PC-9 (cell line): ENCODE measurements at regions not wholly inside any gene's neighbourhood (a gene's known extent, or its start where the extent isn't known, plus 50 kb on each side); places are given as distances from the start of the nearest gene placed in this dataset.

Experiments
- BruUV-seq: library from RNA; stranded (reverse); fragments of 400-500 nt; replicated peaks from 2 replicates; lab custom pipeline; 2021; lab: Mats Ljungman, UMichigan
- CTCF ChIA-PET: fragments of 300-600 bp; sonication (Branson Sonifier 250); formaldehyde crosslinking; loops from one replicate; lab custom pipeline; 2022; ENCODE audit warnings: antibody characterized with exemption; lab: Charles Lee
- POLR2A ChIA-PET: fragments of 300-600 bp; sonication (Branson Sonifier 250); formaldehyde crosslinking; loops from one replicate; lab custom pipeline; 2022; ENCODE audit warnings: antibody characterized with exemption; ENCODE audit not compliant: unreplicated experiment; lab: Charles Lee
- DNase-seq, 2 experiments: peaks; one replicate each; pipeline versions ENCODE4 v3.0.0 to v3.0.0-alpha.2; 2015 to 2022; ENCODE audit warnings: mixed read lengths in 1 of 2
- H2AFZ ChIP-seq: fragments of 200-600 bp; sonication (generic); 2 replicates; pipeline ENCODE4 v1.8.1; 2017; ENCODE audit warnings: antibody characterized with exemption
- H3F3A ChIP-seq: fragments of 200-600 bp; sonication (generic); 2 replicates; pipeline ENCODE4 v1.8.1; 2017; ENCODE audit warnings: antibody characterized with exemption, mild to moderate bottlenecking, low read depth; ENCODE audit not compliant: insufficient read depth
- H3K27ac ChIP-seq: fragments of 200-600 bp; sonication (generic); 2 replicates; pipeline ENCODE4 v1.6.1; 2016; ENCODE audit warnings: mixed run types
- H3K27me3 ChIP-seq: fragments of 200-600 bp; sonication (generic); 2 replicates; pipeline ENCODE4 v1.6.1; 2016; ENCODE audit warnings: low read depth, mixed run types; ENCODE audit not compliant: insufficient read depth
- H3K36me3 ChIP-seq: fragments of 200-600 bp; sonication (generic); 2 replicates; pipeline ENCODE4 v1.6.1; 2016; ENCODE audit warnings: low read depth, mixed run types
- H3K4me1 ChIP-seq: fragments of 200-600 bp; sonication (generic); replicated peaks from 2 replicates; pipeline ENCODE4 v1.6.1; 2016; ENCODE audit warnings: mixed run types; ENCODE audit not compliant: insufficient read depth
- H3K4me2 ChIP-seq: fragments of 200-600 bp; sonication (generic); 2 replicates; pipeline ENCODE4 v1.6.1; 2017; ENCODE audit warnings: mixed run types
- H3K4me3 ChIP-seq: fragments of 200-600 bp; sonication (generic); 2 replicates; pipeline ENCODE4 v1.6.1; 2016; ENCODE audit warnings: mixed run types
- H3K79me2 ChIP-seq: fragments of 200-600 bp; sonication (generic); 2 replicates; pipeline ENCODE4 v1.6.1; 2017; ENCODE audit warnings: low read depth, mixed run types
- H3K9me2 ChIP-seq: fragments of 200-600 bp; sonication (generic); 2 replicates; pipeline ENCODE4 v1.8.1; 2017; ENCODE audit warnings: mild to moderate bottlenecking; ENCODE audit not compliant: insufficient read depth
- H3K9me3 ChIP-seq: fragments of 200-600 bp; sonication (generic); 2 replicates; pipeline ENCODE4 v1.8.1; 2016; ENCODE audit warnings: low read depth; ENCODE audit not compliant: insufficient read depth
- H4K20me1 ChIP-seq: fragments of 200-600 bp; sonication (generic); 2 replicates; pipeline ENCODE4 v1.8.1; 2017; ENCODE audit not compliant: insufficient read depth
- EZH2 ChIP-seq: fragments of 200-600 bp; sonication (generic); IDR thresholded peaks from 2 replicates; pipeline ENCODE4 v1.8.0; 2017; ENCODE audit warnings: antibody characterized with exemption, low read depth
- intact Hi-C: fragments of 100-400 bp; cut with micrococcal nuclease; formaldehyde crosslinking; loops from one replicate; pipeline ENCODE4 v1.10.0; 2022; ENCODE audit not compliant: unreplicated experiment
- TF ChIP-seq, protein P1 (sequence below): fragments of 200-600 bp; sonication (generic); conservative IDR thresholded peaks from 2 replicates; pipeline ENCODE4 v1.6.1; 2017; ENCODE audit warnings: mixed run types, antibody characterized with exemption, mild to moderate bottlenecking, moderate library complexity

DNA sequence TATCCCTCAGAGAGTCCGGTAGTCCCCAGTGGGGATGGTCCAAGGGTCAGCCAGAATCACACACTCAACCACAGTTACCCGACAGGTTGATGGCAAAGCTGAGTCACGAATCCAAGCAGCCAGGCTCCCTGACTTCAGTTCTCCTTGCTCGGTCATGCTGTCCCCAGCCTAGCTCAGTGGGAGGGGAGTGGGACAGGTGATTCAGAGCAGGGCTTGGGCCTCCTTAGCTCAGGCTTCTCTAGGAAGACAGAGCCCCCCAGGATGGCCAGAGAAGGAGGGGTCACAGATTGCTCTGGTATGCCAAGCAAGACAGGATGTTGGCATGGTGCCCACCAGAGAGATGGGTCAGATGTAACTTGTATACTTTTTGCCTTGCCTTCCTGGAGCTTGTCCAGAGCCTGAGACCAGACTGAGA lies 66.5 kb downstream of the EFNB1 start:
- Histone ChIP-seq H3K9me3 (no peaks in the 10 kb centered on the region), H4K20me1 (no peaks in the 10 kb centered on the region), H3K27ac (no peak overlapping the region), H3F3A (no peaks in the 10 kb centered on the region), H2AFZ (no peak overlapping the region), H3K4me2 (no peak overlapping the region; the same call in 1 of the 2 replicates), H3K4me1 (peaks cover 7% of the 10 kb centered on the region), H3K36me3 (no peaks in the 10 kb centered on the region), H3K27me3 (0 out of 2 replicates have a peak, but pooled peaks cover under 1% of the 10 kb centered on the region), H3K79me2 (no peaks in the 10 kb centered on the region), H3K4me3 (no peak overlapping the region), H3K9me2 (no peaks in the 10 kb centered on the region)
- intact Hi-C loops, result loop anchor here (1.0 to 2.0 kb wide), 2 partner anchors 61 to 67 kb away; partner anchors contain the start of gene EFNB1
- POLR2A ChIA-PET, result interaction anchor here (0.6 to 1.2 kb wide), 2 partner anchors 36 to 67 kb away, joined by 4 to 7 read pairs; partner anchors contain the start of gene EFNB1
- no peak for TF ChIP-seq EZH2
- TF ChIP-seq, protein P1, sequence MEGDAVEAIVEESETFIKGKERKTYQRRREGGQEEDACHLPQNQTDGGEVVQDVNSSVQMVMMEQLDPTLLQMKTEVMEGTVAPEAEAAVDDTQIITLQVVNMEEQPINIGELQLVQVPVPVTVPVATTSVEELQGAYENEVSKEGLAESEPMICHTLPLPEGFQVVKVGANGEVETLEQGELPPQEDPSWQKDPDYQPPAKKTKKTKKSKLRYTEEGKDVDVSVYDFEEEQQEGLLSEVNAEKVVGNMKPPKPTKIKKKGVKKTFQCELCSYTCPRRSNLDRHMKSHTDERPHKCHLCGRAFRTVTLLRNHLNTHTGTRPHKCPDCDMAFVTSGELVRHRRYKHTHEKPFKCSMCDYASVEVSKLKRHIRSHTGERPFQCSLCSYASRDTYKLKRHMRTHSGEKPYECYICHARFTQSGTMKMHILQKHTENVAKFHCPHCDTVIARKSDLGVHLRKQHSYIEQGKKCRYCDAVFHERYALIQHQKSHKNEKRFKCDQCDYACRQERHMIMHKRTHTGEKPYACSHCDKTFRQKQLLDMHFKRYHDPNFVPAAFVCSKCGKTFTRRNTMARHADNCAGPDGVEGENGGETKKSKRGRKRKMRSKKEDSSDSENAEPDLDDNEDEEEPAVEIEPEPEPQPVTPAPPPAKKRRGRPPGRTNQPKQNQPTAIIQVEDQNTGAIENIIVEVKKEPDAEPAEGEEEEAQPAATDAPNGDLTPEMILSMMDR, result no peak
- DNase-seq, result peak; percentile 65 to 71
- CTCF ChIA-PET, result no interaction called here
- BruUV-seq, result no TSS peak

- Histone ChIP-seq H3K4me2 (no peak overlapping the region), H3K79me2 (no peaks in the 10 kb centered on the region), H3K9me2 (no peaks in the 10 kb centered on the region), H3K27ac (no peak overlapping the region), H3K4me3 (no peak overlapping the region), H3K27me3 (peaks cover 5% of the 10 kb centered on the region; the same call in 1 of the 2 replicates), H4K20me1 (no peaks in the 10 kb centered on the region), H3F3A (no peaks in the 10 kb centered on the region), H3K9me3 (no peaks in the 10 kb centered on the region), H2AFZ (no peak overlapping the region), H3K36me3 (no peaks in the 10 kb centered on the region), H3K4me1 (peaks cover 7% of the 10 kb centered on the region)
- TF ChIP-seq, protein P1, result no peak
- TF ChIP-seq EZH2, result no peak
- POLR2A ChIA-PET, result interaction anchor here (0.6 to 1.2 kb wide), 2 partner anchors 35 to 66 kb away, joined by 4 to 7 read pairs; partner anchors contain the start of gene EFNB1
- CTCF ChIA-PET, result interaction anchor here (0.6 kb wide), 1 partner anchor 396 kb away, joined by 3 read pairs; no protein-coding TSS in a partner anchor
- intact Hi-C loops, result loop anchor here (1.0 to 2.0 kb wide), 2 partner anchors 60 to 66 kb away; partner anchors contain the start of gene EFNB1
- BruUV-seq, result TSS peak; percentile 41
- peak in 1 of 2 experiments; percentile 34 for DNase-seq
Observed at GRCh38 chrX:68894513-68895340, 65.9 kb downstream of the EFNB1 start.

GRCh38 chrX:68894142-68894512 lies 65.3 kb downstream of the EFNB1 start:
- intact Hi-C loops, result loop anchor here (2.0 kb wide), 1 partner anchor 65 kb away; the partner anchor contains the start of gene EFNB1
- Histone ChIP-seq H2AFZ (no peak overlapping the region), H3F3A (no peaks in the 10 kb centered on the region), H3K36me3 (no peaks in the 10 kb centered on the region), H3K27me3 (peaks cover 10% of the 10 kb centered on the region; the same call in 1 of the 2 replicates), H3K4me3 (no peak overlapping the region), H3K9me3 (no peaks in the 10 kb centered on the region), H3K9me2 (no peaks in the 10 kb centered on the region), H4K20me1 (no peaks in the 10 kb centered on the region), H3K27ac (no peak overlapping the region), H3K4me1 (peaks cover 7% of the 10 kb centered on the region), H3K4me2 (no peak overlapping the region), H3K79me2 (no peaks in the 10 kb centered on the region)
- no peak for TF ChIP-seq EZH2
- TF ChIP-seq, protein P1, result no peak
- BruUV-seq, result no TSS peak
- ChIA-PET CTCF (interaction anchor here (0.6 kb wide), 1 partner anchor 397 kb away, joined by 3 read pairs; no protein-coding TSS in a partner anchor), POLR2A (no interaction called here)
- peak in 1 of 2 experiments; percentile 3 for DNase-seq
